Fibroblast of peridontal ligament (primary cell): ENCODE measurements at regions not wholly inside any gene's neighbourhood (a gene's known extent, or its start where the extent isn't known, plus 50 kb on each side); places are given as distances from the start of the nearest gene placed in this dataset.

Source experiments
- DNase-seq: peaks from one replicate; pipeline ENCODE4 v3.0.0-alpha.2; 2010; ENCODE audit errors: extremely low read depth

- DNase-seq, result no peak
Observed at GRCh38 chr6:87995461-87995860, 52.2 kb upstream of the SPACA1 start.

DNA sequence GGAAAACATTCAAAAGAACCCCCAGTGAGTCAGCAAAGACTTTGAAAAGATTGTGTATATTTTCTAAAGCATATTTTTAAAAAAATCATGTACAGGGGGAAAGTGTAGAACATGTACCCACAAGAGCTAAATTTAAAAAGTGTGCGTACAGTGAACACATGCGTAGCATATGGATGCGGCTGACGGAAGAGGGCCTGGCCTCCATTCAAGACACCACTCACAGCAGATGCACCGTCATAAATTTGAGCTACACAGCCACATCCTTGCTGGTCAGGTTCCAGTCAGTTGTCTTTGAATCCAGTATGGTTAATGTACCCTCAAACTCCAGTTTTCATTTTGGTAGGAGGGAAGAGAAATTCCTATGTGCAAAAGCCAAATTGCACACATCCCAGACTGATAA lies 54.3 kb upstream of the SPACA1 start:
- DNase-seq, result no peak

GRCh38 chr6:87990871-87991270 lies 56.8 kb upstream of the SPACA1 start:
- DNase-seq, result no peak

DNA sequence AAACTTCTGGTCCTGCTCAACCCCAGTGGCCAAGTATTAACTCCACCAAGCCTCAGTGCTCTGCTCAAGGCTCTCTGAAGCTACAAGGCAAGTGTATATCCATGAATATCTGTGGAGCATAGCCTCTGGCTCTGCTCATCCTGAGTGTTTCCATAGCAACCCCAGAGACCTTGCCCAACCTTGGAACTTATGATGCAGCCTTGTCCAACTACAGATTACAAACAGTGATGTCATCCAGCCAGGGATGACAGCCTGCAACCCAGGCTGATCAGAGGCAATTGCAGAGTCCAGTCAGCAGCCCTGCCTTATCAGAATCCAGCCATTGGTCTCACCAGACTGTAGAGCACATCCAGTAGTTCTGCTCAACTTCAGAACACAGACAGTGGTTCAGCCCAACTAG lies 65.5 kb upstream of the SPACA1 start:
- DNase-seq, result no peak

DNA sequence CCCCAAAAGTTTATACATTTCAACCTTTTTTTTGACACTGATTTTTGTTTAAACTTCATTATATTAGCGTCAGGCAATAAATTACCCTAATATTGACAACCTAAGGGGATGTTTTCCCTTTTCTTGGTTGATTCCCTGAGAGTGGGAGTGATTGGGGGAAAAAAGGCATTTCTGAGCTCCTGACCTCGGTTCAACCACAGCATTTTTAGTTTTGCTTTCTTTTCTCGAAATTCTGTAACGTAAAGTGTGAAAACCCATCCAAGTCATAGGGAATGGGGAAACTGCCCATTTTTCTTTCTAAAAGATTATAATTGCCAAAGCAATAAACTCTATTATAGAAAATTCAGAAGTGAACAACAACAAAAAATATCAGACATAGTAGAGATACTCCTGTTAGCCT lies 67.9 kb upstream of the SPACA1 start:
- DNase-seq, result no peak

- DNase-seq, result no peak
Observed at GRCh38 chr6:87976616-87977015, 71.0 kb upstream of the SPACA1 start.

DNA sequence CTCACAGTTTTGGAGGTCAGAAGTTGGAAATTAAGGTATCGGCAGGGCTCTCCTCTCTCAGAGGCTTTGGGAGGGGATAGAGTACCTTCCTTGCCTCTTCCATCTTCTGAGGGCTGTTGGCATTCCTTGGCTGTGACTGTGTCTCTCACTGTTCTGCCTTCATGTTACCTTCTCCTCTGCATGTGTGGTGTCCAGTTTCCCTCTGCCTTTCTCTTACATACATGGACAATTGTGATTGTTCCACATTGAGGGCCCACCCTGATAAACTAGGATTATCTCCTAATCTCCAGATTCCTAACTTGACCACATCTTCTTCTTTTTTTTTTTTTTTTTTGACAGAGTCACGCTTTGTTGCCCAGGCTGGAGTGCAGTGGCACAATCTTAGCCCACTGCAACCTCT lies 72.1 kb upstream of the SPACA1 start:
- DNase-seq, result no peak

DNA sequence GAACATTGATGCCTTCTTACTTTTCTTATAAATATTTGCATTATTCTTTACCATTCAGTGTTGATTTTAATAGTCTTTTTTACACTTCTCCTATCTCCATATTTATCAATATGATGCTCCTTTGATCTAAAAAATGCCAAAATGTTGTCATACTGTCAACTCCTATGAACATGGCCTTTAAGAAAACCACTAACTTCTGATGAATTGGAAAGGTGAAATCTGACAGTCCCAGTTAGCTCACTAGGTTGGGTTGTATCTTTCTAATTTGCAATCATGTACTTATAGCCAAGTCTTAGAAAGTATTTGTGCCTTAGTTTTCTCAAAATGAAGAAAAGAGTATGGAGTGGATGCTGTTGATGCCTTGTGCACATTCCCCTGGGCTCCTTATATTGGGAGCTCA lies 75.4 kb upstream of the SPACA1 start:
- DNase-seq, result no peak

DNA sequence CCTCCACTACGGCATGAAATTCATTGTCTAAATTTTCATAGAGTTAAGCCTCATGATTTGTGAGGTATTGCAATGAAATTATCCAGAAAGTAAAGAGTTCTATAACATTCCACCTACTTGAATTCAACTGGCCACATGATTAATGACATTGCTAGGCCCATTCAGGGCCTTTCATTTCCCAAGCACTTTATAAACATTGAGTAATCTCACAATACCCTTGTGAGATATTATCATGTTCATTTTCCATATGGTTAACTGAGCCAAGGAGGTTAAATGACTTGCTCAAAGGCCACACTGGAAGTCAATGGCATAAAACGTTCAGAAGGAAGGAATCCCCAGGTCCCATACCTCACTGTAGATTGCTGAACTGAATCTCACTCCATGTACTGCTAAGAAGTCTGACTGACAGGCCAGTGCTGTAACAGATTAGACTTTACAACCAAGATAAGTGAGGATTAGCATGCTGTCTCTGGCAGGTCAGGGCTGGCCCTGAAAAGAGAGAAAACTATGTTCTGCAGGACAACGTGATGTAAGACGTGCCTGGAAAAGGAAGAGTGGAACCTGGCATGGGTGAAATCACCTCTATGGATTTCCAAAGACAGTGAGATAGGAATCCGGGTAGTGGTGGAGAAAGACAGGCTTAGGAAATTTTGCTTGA lies 75.9 kb upstream of the SPACA1 start:
- DNase-seq, result no peak

DNA sequence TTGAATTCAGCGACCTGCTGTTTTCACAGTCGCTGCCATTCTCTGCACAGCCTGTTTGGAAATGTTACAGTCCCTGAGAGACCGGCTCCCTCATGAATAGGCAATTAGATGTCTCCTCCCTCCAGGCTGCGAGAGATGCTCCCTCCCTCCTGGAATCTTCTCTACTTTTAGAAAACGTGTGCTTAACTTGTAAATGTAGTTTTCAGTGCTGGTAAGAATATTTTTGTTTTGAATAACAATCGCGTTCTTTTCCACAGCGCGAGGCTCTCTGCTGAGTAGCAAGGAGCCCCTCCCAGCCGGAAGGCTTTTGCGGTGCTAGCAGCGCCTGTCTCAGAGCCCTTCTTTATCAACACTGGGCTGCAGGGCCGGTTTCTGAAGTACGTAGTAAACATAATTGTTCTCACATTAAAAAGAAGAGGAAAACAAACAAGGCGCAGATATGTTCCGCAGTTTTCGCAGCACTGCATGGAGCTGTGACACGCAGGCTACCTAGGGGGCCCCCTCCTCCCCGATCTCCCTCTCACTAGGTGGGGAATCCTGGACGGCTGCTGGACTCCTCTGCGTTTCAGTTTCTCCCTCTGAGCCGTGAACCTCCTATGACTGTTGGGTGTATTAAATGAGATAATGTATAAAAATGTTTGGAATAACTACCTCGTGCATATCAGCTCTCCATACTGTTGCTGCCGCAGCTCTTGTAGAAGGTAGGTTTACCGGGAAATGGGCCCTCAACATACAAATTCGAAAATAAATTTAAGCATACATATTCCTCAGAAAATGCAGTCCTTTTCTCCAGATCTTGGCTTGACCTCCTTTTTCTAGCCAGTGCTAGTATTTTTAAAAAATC lies 79.0 kb upstream of the SPACA1 start:
- peak; percentile 3 for DNase-seq

- DNase-seq, result no peak
Observed at GRCh38 chr6:87965806-87966205, 81.8 kb upstream of the SPACA1 start.

DNA sequence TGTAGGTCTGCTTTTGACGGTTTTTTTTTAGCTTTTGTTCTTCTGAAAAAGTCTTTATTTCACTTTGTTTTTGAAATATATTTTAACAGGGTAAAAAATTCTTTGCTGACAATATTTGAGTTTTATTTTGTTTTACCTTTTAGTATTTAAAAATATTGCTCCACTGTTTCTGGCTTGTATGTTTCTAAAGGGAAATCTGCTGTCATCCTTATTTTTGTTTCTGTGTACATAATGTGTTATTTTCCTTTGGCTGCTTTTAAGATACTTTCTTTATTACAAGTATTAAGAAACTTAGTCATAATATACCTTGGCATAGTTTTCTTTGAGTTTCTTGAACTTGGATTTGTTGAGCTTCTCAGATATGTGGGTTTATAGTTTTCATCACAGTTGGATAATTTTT lies 88.6 kb upstream of the SPACA1 start:
- DNase-seq, result no peak

DNA sequence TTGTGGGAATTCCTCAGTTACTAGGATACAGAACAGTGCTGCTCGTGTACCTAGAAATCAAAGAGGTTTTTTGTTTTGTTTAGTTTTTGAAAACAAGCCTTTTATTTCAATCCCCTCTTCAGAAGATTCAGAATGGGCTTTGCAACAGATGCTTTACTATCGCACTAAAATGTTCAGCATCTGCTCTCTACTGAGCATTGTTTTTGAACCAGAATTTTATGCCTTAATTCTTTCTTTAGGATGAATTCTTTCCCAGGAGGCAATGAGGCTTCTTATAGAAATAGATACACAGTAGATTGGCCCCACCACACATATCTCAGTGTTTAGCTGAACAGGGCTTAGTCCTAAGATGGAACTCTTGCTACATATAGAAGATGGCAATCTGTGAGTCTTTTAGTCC lies 95.9 kb upstream of the SPACA1 start:
- DNase-seq, result no peak

DNA sequence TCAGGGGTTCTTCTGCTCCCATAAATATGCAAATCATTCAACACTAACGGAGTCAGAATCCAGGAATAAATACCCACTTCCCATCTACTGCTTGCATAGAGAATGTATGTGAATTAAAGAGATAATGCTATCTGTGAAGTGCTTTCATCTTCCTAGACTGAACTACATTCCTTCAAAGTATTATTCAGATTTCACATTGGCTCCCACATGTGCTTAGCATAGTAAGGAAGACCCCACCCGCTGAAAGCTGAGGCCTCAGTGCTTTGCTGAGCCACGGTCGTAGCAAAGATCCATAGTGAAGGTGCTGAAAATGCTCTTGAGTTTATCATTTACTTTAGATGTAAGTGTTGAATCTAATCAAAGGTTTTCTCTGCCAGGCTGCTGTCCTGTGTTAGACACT lies 97.0 kb upstream of the SPACA1 start:
- DNase-seq, result no peak

GRCh38 chr6:87949194-87949593 lies 98.4 kb upstream of the SPACA1 start:
- DNase-seq, result no peak

GRCh38 chr6:87946669-87947068 lies 101.0 kb upstream of the SPACA1 start:
- DNase-seq, result no peak

- DNase-seq, result no peak
Observed at GRCh38 chr6:87945966-87946365, 101.7 kb upstream of the SPACA1 start.

DNA sequence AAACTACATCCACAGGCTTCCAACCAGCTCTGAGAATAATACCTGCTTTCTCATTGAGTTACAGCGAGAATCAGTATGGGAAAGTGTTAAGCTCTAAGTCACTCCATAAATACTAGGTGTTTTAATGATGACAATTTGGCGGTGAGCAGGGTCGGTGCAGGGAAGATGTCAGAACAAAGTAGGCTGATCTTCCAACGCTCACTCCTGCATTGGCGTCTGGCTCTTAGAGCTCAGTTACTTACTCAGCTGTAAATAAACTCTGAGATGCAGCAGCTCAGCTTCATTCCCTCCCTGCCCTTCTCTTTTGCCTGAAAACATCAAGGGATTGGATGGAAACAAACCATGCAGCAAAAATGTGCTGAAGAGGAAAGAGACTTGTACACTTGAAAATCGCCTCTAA lies 102.5 kb upstream of the SPACA1 start:
- no peak for DNase-seq

- DNase-seq, result peak; percentile 53
Observed at GRCh38 chr6:87944541-87944954, 103.1 kb upstream of the SPACA1 start.

DNA sequence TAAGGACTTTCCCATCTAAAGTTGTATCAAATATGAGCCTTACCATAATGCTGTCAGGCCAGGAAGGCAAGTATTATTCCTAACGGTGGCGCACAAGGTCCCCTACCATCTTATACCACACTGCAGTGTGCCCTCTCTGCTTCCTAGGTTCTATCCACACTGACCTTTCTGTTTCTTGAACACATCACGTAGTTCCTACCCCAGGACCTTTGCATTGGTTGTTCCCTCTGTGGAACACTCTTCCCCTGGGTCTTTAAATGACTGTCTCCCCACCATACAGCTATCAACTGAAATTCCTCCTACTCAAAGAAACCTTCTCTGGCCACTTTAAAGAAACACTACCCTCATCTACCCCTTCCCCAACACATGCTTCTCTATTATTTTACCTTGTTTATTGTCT lies 104.5 kb upstream of the SPACA1 start:
- DNase-seq, result no peak

DNA sequence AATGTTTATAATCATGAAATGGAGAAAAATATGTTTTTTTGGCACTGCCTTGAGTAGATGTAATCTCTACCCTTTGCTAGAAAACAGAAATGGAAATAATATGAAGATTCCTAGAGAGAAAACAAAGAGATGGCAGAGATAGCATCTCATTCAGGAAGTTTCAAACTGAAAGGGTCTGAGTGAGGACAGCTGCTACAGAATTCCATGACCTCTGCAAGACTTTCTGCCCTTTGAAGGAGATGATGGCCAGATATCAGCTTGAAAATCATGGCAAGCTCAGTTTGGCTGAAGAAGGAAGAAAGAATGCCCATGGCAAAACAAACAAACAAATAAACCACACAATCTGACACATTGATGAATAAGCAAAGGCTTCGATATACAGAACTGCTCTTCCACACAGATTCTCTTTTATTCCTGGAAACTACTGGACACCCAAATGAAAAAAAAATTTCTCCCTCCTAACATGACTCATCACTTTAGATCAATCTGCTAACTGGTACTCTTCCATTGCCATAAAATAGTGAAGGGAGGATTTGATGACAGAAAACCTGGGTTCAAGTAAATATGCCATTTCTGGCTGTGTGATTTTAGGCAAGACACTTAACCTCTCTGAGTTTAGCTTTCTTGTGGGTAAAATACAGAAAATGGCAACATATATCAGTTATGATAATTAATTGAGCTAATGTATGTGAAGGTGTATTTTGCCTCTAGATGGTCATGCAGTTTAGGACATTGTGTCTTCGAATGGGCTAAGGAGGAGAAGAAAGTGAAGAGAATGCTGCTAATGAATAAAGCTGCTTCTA lies 105.9 kb upstream of the SPACA1 start:
- DNase-seq, result no peak

GRCh38 chr6:87939776-87940175 lies 107.9 kb upstream of the SPACA1 start:
- DNase-seq, result no peak

DNA sequence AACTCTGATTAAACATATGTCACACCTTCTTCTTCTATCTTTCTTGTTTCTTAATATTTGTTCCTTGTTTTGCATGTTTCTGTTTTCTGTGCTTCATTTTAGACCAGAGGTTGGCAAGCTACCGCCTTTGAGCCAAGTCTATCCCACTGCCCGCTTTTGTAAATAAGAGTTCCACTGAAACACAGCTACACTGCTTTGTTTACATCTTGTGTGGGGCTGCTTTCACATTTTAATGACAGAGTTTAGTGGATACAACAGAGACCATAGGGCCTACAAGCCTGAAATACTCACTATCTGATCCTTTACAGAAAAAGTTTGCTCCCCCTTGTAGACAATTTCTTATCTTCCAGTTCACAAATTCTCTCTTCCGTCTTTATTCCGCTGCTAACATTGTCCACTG lies 109.4 kb upstream of the SPACA1 start:
- no peak for DNase-seq
